GM19467 (cell line): ENCODE measurements at regions not wholly inside any gene's neighbourhood (a gene's known extent, or its start where the extent isn't known, plus 50 kb on each side); places are given as distances from the start of the nearest gene placed in this dataset.

ENCODE experiments used
- ATAC-seq: cut with Tn5 transposase; IDR thresholded peaks from one replicate; pipeline ENCODE4 v1.9.1; 2021; ENCODE audit warnings: mild to moderate bottlenecking, moderate library complexity; ENCODE audit not compliant: unreplicated experiment

DNA sequence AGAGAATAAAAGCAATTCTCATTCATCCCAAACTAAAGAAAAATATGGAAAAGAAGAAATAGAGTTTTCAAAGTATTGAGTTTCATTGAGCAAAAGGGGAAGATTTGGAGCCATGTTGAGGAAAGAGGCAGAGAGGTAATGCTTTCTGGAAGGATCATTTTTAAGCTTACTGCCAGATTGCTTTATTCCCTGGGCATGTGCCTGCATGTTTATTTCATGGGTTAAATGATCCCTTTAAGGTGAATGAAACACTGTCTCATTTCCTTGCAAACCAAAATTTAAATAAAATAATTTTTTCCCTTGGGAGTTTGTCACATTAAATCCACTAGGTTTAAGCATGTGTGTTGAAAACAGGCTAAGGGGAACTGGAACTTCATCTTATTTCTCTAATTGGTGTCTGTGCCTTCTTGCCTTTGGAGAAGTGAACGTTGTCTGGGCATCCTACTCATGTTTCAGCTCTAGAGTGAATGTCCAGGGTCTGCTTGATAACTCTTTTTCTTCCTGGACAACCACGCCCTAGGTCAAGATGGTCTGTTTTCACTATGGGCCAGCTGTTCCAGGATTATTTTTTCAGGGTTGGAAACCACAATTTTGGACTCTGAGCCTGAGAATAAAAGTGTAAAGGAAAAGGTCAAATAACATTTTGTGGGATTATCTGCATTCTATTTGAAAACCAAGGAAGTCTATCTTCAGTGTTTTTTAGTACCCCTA, 114.1 kb upstream of the ELL2 start:
- ATAC-seq = no peak

DNA sequence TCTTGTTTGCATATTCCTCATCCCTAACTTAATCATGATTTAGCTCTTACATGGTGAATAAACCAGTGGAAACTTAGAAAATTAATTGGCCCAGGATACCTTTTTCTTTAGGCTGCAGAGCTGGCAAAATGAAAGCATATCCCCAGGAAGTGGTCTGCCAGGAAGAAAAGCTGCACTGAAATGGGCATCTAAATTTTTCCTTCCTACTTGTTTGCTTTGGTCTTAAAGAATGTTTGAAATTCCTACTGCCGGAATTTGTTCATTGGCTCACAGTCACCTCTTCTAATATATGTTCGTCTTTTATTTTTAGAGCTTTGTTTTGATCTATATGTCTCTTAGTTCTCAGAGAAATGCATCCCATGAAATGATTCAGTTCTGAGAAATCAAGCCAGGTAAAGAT, 113.2 kb upstream of the ELL2 start:
- ATAC-seq = no peak

DNA sequence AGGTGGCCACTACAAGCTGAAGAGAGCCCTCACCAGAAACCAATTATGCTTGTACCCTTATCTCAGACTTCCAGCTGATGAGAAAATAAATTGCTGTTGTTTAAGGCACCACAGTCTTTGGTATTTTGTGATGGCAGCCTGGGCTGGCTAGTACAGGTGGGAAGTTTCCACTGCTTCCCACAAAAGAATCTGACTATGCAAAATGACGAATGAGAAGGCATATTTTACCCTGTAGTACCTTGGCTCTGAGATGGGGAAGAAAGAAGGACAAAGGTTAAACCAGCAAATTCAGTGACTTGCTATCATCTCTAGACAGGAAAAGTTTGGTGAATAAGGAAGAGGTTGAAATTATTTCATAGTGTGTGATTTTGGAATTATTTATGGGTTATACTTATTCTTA, 112.8 kb upstream of the ELL2 start:
- no peak for ATAC-seq

DNA sequence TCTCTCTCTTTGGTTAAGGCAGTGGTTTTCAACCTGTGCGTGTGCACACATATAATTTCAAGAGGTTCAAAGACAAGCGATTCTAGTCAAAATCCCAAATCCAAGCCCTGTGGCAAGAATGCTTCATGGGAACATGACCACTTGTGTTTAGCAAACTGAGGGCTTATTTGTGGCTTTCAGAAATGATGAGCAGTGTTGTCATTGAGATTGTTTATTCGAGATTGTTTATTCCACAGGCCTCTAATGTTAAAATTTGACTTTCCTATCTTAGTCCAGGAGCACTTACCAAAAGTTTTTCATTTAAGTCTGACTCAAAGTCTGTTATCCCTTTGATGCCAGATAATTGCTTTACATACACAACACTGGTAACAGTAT, 111.1 kb upstream of the ELL2 start:
- no peak for ATAC-seq

DNA sequence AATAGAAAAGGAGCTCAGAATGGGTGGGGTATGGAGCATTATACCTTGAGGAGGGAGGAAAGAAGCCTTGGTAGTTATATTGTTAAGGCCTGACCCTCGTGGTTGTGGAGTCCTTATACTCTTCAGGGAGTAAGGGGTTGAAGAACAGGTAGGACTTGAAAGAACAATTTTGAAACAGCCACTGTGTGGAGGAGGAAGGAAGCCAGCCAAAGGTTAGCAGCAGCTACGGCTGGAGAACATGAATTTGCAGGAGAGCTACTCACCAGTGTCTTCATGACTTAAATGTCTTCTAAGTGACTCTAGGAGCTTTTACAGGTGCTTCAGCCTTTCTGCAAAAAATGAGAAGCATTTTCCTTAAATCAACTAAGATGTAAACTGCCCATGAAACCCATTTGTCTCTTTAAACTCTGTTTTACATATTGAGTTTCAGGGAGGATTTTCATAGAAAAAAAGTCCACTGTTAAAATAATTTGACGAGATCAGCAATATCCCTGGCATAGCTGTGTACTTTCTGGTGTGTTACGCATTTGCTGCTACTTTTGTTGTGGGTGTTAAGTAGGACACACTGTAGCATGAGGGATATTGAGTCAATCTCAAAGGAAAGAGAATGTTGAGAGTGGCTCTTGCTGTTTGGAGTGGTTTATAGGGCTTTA, 110.6 kb upstream of the ELL2 start:
- no peak for ATAC-seq

DNA sequence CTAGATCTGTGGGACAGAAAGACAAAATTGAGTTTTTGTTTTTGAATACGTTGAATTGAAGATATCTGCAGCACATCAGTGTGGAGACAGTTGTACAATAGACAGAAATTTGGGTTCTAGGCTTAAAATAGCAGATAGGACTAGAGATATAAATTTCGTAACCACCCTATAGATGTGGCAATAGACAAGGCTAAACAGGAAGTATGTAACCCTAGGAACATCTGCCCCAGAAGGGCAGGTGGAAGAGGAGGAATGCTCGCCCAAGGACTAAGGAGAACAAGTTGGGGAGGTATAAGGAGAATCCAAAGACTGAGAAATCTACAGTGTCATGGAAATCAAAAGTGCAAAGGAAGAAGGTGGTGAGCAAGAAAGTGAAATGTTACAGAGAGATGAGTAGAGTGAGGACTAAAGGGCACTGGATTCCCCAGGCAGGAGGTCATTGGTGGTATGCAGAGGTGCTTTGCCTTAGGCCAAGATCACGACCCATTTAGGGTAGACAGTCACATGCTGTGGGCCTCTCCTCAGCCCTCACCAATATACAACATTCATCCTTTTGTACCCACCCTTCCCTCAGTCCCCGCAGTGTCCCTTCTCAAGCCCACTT, 109.1 kb upstream of the ELL2 start:
- no peak for ATAC-seq

DNA sequence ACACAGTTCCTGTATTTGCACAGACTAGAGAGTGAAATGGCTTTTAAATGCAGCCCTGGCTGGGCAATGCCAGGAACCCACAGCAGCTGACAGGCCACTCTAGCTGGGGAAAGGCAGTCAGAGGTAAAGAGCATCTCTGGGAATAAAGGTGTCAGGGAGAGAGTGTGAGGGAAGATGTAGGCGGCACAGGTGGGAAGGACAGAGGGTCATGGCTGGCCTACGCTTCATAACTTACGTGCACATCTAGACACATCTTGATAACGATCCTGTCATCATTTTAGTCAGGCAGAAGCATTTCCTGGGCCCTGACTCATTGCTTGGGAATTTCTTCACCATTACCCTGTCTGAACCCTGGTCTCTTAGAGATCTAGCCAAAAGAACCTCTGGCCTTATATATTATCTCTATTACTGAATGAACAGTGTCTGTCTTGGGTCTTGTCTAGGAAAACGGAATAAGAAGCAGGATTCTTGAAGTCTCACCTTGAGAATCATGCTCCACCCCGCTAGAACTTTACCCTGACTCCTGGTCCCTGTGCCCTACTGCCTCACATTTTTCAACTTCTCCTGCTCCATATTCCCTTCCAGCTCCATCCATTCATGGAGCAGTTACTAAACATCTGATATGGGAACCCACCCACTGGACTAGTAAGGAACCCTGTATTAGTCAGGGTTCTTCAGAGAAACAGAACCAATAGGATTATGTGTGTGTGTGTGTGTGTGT, 106.4 kb upstream of the ELL2 start:
- no peak for ATAC-seq

DNA sequence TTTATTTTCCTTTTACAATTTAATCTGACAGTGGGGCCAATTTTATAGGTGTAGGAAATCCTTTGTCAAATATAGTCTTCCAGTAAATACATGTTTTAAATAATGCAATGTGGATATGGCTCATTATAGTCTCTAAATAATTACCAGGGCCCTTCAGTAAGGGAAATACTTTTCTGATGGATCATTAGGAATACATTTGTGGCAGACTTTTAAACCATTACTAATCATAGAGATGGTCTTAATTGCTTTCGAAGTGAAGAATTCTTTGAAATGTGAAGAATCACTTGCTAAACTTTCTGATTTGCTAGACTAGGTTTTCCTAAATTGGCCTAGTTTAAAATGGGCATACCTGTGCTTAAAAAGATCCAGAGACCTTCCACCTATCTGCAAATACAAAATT, 105.6 kb upstream of the ELL2 start:
- ATAC-seq = no peak

DNA sequence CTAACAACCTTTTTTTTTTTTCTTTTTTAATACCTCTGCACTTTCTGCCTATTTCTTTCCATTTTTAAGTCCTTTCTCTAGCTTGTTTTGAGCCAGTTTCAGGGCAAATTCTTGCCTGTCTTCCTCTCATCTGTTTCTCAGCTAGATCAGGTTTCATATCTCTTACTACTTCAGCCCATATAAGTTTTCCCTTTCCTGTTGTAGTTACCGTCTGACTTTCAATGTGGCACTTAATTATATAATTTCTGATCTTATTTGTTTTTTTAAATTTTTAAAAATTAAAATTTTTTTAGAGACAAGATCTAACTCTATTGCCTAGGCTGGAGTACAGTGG, 104.7 kb upstream of the ELL2 start:
- no peak for ATAC-seq

DNA sequence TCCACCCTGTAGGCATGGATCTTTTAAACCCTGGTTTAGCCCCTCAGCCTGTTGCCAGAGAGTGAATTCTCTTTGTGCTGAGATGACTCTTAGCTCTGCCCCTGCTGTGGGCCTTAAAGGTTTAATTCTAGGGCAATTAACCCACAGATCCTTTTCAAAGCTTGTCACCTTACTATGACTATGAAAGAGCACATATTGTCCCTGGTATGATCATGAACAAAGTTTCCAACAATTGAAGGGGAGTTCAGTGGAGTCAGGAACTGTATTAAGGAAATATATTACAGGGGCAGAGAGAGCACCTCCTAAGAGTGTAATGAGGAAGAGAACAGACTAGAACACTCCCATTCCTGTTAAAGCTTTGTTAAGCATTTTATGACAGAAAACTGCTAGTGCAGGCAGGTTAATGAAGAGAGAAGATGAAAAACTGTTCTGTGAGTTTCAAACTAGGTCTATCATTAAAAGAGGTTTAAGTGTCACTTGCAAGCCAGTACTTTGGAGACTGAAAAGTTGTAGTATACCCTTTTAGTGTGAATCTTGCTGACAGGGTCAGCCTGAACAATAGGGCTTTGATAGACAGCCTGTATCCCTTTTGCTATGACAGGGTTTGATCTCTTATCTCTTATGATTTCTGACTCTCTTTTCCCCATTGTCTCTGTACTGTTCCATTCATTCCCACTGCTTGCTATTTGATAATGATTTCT, 104.2 kb upstream of the ELL2 start:
- no peak for ATAC-seq

DNA sequence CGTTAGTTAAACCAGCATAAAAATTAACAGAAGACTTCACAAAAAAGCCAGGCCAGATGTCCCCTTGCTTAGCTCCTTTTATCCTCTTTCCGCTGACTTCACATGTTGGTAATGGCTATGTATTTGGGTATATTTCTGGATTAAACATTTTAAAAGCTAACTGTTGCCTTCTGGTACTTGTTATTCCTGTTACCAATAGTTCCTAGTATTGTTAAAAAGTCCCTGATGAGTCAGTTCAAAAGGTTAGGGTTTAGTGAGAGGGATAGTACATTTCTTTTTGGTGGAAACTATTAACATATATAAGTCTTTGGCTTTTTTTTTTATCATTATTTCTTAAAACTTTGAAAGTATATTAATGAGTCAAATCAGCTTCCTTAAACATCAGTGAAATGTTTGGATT, 103.2 kb upstream of the ELL2 start:
- ATAC-seq = no peak

DNA sequence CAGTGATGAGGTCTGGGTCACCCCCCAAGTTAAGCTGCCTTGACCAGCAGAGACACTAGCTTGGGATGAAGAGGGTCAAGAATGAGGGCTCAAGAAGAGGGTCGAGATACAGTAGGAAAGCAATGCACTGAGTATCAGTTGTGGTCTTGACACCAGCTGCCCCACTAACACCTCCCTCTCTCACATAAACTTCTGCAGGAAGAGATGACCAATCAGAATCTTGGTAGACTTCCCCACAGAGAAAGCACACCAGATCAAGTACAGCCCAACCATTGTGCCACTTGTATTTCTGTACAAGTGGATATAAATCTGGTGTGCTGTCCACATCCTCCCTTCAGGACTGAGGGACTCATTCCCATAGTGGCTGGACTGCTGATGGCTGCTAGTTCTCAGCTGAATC, 101.2 kb upstream of the ELL2 start:
- ATAC-seq = no peak

DNA sequence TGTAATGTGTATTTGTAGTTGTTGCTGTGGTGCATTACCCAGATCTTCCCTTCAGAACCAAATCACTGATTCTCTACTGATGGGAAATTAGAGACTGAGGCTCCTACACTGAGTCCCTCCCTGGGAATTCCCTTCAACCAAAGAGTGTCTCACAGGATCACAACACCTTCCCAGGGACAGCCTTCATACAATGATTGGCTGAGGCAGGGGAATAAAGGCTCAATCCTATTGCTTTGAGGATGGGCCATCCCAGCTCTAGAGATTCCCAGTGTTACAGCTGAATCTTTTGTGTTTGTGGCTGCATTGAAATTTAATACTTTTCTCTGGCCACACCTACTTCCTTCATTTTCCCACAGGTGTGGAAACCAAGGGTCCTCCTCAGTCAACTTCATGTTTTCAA, 96.4 kb upstream of the ELL2 start:
- no peak for ATAC-seq

DNA sequence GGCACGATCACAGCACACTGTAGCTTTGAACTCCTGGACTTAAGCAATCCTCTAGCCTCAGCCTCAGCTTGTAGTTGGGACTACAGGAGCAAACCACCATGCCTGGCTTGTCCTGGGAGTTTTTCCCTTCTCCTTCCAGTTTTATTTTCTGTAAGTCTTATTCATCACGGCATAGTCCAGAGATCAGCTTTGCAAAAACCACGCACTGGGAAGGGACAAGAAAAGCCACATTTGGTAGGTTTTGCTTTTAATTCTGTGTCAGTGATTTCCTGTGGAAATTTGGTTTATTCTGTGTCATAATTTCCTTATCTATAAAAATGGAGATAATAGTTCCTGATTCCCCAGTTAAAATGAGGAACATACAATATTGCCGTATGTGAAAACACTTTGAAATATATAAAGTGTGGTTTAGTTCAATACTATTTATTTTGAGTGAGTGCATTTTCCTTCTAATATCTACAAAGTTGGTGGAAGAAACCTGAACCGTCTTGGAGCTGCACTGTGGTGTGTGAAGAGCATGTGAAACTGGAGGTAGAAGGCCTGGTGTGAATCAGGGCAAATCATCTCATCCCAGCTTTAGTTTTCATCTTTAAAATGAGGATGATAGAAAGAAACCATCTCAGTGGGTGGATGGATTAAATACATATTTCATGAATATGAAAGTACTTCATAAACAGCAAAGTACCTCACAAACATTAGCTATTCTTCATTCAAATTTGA, 92.8 kb upstream of the ELL2 start:
- no peak for ATAC-seq

DNA sequence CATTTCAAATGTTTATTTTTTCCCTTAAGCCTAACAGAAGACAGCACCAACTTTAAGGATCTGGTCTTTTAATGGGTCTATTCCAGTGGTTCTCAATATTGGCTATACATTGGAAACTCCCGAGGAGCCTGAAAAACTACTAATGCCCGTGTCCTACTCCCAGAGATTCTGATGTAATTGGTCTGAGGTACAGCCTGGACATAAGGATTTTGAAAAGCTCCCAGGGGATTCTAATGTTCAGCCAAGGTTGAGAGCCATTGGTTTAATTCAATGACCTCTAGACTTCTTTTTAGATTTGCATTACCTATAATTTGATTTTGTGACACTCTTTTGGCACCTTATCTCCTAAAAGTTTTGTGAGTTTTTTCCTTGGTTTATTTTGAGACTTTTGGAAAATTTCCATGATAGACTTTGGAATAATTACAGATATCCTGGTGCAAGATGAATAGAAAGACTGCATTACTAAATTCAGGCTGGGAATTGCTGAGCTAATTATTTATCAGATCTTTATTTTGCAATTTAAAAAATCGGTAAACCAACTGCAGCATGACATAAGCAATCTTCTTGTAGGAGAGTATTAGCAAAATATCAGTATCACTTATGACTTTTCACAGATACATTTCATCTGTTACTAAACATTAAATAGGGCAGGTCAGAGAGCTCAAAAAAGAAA, 91.5 kb upstream of the ELL2 start:
- ATAC-seq = no peak

DNA sequence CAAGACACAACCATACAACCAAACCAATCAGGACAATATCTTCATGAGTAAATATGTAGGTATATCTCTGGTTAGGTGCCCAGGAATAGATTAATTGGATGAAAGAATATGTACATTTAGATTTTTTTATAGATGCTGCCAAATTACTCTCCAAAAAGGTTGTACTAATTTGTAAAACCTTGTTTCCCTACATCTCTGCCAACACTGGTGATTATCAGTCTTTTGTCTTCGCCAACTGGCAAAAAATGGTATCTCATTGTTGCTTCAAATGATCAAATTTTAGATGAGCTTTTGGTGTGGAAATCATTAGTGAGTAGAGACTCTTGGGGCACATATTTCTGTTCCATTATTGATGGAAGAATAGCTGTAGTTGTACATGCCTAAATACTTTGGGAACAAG, 90.7 kb upstream of the ELL2 start:
- ATAC-seq = no peak

DNA sequence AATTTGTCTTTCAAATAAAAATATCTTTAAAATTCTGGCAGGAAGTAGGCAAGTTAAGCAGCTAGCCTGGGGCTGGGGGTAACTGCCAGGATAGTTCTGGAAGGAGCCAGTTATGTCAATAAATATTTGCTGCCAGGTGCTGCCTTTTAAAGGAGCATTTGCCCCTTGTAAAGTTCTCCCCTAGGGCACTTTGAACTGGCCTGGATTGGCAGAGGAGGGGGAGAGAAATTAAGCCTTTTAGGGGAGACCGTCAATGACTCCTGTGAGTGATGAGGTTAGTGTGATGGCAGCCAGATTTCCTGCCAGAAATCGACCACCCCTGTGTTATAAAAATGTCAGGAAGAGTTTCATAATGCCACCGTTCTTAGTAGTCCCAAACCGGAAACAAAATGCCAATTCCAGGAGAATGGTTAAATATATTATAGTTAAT, 89.8 kb upstream of the ELL2 start:
- ATAC-seq = no peak

DNA sequence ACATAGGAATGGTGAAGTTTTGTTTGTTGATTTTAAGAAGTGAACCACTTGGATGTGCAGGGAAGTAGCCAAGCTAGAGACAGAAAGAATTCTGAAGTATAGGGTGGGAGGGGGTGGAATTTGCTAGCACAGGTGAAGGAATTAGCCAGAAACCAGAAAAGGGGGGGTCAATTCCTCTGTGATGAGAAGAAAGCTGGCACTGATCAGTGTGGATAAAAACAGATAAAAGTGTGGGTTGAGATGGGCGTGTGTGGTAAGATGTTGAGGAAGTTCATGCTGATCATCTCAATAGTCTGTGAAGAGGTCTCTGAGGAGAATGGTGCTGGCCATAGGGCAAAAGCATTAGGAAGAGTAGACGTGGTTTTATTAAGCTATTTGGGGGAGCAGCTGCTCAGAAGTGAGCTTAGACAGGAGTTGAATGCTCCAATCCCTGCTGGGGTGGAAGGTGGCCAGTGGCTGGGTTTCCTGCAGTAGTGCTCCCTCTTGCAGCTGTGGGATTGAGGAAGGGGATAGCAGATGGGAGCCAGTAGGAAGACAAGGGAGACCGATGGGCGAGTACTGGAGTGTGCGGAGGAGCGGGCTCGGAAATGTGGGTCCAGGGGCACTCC, 88.7 kb upstream of the ELL2 start:
- no peak for ATAC-seq

DNA sequence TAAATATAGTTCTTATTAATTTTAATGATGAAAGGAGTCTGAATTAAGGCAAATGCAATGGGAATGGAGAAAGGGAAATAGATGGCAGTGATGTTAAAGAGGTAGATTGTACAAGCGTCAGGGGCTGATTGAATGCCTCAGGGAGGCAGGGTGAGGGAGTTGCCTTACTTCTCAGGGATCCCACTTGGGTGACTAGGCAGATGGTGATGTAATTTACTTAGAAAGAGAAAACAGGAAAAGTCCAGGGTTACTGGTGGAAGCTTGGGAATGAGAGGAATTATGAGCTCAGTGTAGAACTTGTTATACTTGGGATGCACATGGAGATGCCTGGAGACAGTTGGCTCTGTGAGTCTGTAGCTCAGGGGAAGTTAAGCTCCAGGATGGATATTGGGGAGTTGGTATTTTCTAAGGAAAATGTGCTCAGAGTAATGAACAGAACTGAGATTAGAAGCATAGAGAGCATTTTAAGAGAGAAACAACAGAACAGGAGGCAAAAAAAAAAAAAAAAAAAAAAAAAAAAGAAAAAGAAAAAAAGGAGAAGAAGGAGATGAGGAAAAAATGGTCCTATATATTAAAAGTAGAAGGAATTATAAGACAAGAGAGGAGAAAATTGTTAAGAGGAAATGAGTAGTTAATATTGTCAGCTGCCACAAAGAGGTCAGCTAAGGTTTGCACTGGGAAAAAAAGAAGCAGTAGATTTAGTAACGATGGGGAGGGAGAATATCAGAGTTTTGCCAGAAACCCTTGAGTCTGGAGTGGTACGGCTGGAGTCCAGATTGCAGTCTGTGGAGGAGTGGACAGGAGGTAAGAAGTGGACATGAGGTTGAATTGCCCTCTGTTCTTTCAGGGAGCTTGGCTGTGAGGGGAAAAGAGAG, 88.0 kb upstream of the ELL2 start:
- no peak for ATAC-seq
